Upper lobe of left lung (tissue), 4 donors: ENCODE measurements at regions not wholly inside any gene's neighbourhood (a gene's known extent, or its start where the extent isn't known, plus 50 kb on each side); places are given as distances from the start of the nearest gene placed in this dataset.

Experiments used
- EP300 ChIP-seq, 4 donors: sonication (generic); formaldehyde crosslinking; IDR thresholded peaks; one replicate each; pipeline ENCODE4 v1.5.1; 2017; ENCODE audit warnings: antibody characterized with exemption in 4 of 4, control low read depth in 2 of 4
- POLR2A ChIP-seq, 4 donors: fragments of 450-650 bp; IDR thresholded peaks; one replicate each; pipeline ENCODE4 v1.5.1; 2016 to 2017; ENCODE audit warnings: antibody characterized with exemption in 4 of 4, mild to moderate bottlenecking in 2 of 4
- POLR2AphosphoS5 ChIP-seq, 2 donors: sonication (generic); formaldehyde crosslinking; IDR thresholded peaks; one replicate each; pipeline ENCODE4 v1.5.1; 2017; ENCODE audit warnings: antibody characterized with exemption in 2 of 2
- TF ChIP-seq, protein P1 (sequence below), 6 experiments: fragments of 450-650 bp in 4 of 6; fragments of 200-600 bp in 2 of 6; sonication (generic) in 2 of 6; IDR thresholded peaks; one replicate each; pipeline ENCODE4 v1.5.1; 2016 to 2019; ENCODE audit warnings: antibody characterized with exemption in 6 of 6

DNA sequence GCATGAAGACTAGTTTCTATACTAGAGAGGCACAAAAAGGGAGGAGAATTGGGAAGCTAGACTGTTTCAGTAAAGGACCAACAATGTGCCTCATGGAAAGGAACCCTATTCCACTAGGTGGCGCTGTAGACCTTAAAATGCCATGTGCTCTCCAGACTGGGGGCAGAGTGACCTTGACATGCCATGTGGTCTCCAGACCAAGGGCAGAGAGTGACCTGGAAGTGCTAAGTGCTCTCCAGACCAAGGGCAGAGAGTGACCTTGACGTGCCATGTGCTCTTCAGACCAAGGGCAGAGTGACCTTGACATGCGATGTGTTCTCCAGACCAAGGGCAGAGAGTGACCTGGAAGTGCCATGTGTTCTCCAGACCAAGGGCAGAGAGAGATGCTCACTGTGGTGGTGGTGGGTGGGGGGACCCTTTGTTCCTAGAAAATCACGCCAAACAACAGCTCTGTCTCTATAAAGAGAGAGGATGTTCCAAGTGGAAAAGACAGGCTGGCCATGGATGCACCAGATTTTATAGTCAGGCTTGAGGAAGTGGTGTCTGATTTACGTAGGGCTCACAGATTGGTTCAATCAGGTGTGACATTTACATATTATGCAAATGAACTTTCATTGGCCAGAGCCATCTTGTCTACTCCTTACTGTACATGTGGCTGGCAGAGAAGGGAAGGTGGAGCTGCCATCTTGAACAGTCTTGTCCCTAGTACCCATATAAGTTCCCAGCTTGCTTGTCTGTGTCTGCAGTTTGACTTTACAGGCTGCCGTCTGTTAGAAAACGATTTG, 344.0 kb upstream of the DDX18 start:
- TF ChIP-seq, protein P1, sequence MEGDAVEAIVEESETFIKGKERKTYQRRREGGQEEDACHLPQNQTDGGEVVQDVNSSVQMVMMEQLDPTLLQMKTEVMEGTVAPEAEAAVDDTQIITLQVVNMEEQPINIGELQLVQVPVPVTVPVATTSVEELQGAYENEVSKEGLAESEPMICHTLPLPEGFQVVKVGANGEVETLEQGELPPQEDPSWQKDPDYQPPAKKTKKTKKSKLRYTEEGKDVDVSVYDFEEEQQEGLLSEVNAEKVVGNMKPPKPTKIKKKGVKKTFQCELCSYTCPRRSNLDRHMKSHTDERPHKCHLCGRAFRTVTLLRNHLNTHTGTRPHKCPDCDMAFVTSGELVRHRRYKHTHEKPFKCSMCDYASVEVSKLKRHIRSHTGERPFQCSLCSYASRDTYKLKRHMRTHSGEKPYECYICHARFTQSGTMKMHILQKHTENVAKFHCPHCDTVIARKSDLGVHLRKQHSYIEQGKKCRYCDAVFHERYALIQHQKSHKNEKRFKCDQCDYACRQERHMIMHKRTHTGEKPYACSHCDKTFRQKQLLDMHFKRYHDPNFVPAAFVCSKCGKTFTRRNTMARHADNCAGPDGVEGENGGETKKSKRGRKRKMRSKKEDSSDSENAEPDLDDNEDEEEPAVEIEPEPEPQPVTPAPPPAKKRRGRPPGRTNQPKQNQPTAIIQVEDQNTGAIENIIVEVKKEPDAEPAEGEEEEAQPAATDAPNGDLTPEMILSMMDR (IDR thresholded peaks at IDR 0.05) = peak in 3 of 6 experiments; percentile 27 to 60 (median 40)
- no peak for TF ChIP-seq EP300 (IDR thresholded peaks at IDR 0.05)
- no peak for TF ChIP-seq POLR2A (IDR thresholded peaks at IDR 0.05)
- TF ChIP-seq POLR2AphosphoS5 (IDR thresholded peaks at IDR 0.05) = no peak
